VCaP (cell line): ENCODE measurements at regions not wholly inside any gene's neighbourhood (a gene's known extent, or its start where the extent isn't known, plus 50 kb on each side); places are given as distances from the start of the nearest gene placed in this dataset.

Experiments used
- H3K27ac ChIP-seq: fragments of 450-650 bp; 2 replicates; pipeline ENCODE4 v1.5.1; 2017
- CTCF ChIP-seq: fragments of 450-650 bp; conservative IDR thresholded peaks from 2 replicates; pipeline ENCODE4 v1.5.1; 2017; ENCODE audit warnings: mild to moderate bottlenecking, moderate library complexity

GRCh38 chr6:133160536-133160935 is 80.6 kb upstream of the EYA4 start:
- no peak for TF ChIP-seq CTCF
- H3K27ac ChIP-seq, result no peak overlapping the region

GRCh38 chr6:133165235-133165634 is 75.9 kb upstream of the EYA4 start:
- no peak overlapping the region for H3K27ac ChIP-seq
- TF ChIP-seq CTCF, result no peak

- no peak for TF ChIP-seq CTCF
- no peak overlapping the region for H3K27ac ChIP-seq
Observed at GRCh38 chr6:133166766-133167165, 74.4 kb upstream of the EYA4 start.

GRCh38 chr6:133169901-133170300 is 71.3 kb upstream of the EYA4 start:
- H3K27ac ChIP-seq, result no peak overlapping the region
- TF ChIP-seq CTCF, result no peak

- no peak for TF ChIP-seq CTCF
- H3K27ac ChIP-seq, result no peak overlapping the region
Observed at GRCh38 chr6:133170602-133171001, 70.6 kb upstream of the EYA4 start.

GRCh38 chr6:133171989-133172604 is 69.1 kb upstream of the EYA4 start:
- no peak for TF ChIP-seq CTCF
- no peak overlapping the region for H3K27ac ChIP-seq

- TF ChIP-seq CTCF, result no peak
- no peak overlapping the region for H3K27ac ChIP-seq
Observed at GRCh38 chr6:133173276-133173675, 67.9 kb upstream of the EYA4 start.
